ENCODE measurements at regions not wholly inside any gene's neighbourhood (a gene's known extent, or its start where the extent isn't known, plus 50 kb on each side); places are given as distances from the start of the nearest gene placed in this dataset.
"Not testable (repeated sequence)": the region's sequence is repeated elsewhere in the genome, so short reads cannot be mapped to it uniquely, and the experiment has no call there.

DNA sequence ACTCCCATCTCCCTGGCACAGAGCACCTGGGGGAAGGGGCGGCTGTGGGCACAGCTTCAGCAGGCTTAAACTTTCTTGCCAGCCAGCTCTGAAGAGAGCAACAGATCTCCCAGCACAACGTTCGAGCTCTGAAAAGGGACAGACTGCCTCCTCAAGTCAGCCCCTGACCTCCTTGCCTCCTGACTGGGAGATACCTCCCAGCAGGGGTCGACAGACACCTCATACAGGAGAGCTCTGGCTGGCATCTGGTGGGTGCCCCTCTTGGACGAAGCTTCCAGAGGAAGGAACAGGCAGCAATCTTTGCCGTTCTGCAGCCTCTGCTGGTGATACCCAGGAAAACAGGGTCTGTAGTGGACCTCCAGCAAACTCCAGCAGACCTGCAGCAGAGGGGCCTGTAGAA is 80.7 kb upstream of the ST3GAL6 start:
- TF ChIP-seq, protein P1, sequence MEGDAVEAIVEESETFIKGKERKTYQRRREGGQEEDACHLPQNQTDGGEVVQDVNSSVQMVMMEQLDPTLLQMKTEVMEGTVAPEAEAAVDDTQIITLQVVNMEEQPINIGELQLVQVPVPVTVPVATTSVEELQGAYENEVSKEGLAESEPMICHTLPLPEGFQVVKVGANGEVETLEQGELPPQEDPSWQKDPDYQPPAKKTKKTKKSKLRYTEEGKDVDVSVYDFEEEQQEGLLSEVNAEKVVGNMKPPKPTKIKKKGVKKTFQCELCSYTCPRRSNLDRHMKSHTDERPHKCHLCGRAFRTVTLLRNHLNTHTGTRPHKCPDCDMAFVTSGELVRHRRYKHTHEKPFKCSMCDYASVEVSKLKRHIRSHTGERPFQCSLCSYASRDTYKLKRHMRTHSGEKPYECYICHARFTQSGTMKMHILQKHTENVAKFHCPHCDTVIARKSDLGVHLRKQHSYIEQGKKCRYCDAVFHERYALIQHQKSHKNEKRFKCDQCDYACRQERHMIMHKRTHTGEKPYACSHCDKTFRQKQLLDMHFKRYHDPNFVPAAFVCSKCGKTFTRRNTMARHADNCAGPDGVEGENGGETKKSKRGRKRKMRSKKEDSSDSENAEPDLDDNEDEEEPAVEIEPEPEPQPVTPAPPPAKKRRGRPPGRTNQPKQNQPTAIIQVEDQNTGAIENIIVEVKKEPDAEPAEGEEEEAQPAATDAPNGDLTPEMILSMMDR (IDR thresholded peaks at IDR 0.05): not testable (repeated sequence)
- TF ChIP-seq POLR2A (IDR thresholded peaks at IDR 0.05): not testable (repeated sequence)
